ENCODE measurements at regions not wholly inside any gene's neighbourhood (a gene's known extent, or its start where the extent isn't known, plus 50 kb on each side); places are given as distances from the start of the nearest gene placed in this dataset.
"Not testable (repeated sequence)": the region's sequence is repeated elsewhere in the genome, so short reads cannot be mapped to it uniquely, and the experiment has no call there.

DNA sequence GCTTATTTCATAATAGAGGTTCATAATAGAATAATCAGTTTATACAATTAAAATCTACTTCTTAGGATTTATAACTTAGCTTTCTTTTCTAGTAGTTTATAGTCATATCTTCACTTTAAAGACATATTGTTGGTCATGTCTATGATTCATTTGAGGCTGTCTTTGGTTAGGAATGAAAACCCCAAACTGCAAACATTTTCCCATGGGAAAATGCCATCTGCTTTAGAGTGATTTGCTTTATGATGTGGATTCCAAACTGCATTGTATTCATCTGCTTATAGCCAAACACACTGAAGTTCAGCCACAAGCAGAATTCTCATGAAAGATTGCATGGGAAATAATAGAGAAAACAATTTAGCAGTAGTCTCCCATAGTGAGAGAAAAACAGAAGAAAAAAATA is 128.0 kb downstream of the RFPL4B start:
- no peak for DNase-seq (ENCODE audit: low spot score)

GRCh38 chr6:112477125-112477524 is 130.0 kb downstream of the RFPL4B start:
- TF ChIP-seq, protein P1, sequence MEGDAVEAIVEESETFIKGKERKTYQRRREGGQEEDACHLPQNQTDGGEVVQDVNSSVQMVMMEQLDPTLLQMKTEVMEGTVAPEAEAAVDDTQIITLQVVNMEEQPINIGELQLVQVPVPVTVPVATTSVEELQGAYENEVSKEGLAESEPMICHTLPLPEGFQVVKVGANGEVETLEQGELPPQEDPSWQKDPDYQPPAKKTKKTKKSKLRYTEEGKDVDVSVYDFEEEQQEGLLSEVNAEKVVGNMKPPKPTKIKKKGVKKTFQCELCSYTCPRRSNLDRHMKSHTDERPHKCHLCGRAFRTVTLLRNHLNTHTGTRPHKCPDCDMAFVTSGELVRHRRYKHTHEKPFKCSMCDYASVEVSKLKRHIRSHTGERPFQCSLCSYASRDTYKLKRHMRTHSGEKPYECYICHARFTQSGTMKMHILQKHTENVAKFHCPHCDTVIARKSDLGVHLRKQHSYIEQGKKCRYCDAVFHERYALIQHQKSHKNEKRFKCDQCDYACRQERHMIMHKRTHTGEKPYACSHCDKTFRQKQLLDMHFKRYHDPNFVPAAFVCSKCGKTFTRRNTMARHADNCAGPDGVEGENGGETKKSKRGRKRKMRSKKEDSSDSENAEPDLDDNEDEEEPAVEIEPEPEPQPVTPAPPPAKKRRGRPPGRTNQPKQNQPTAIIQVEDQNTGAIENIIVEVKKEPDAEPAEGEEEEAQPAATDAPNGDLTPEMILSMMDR (IDR thresholded peaks at IDR 0.05; ENCODE audit: extremely low read depth, missing control alignments) = no peak
- no peak for DNase-seq (ENCODE audit: low spot score)

More for the DNA sequence above, 128.0 kb downstream of the RFPL4B start:
- TF ChIP-seq, protein P1 (IDR thresholded peaks at IDR 0.05; ENCODE audit: extremely low read depth, missing control alignments) = no peak

DNA sequence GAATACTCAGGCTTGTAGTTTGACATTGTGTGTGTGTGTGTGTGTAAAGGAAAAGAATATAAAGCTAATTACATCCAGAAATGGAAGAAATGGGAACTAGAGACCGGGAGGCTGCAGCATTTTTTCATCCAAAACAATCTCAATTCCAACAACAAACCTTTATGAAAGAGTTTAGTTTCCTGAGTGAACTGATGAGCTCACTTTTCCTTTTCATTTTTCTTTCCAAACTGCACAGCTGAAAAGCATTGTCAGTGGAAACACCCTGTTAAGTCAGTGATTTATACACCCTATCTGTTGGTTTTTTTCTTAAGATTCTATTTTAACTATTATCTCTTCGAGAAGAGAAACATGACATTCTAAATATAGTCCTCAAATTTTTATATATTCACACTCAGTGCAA is 130.9 kb downstream of the RFPL4B start:
- TF ChIP-seq, protein P1 (IDR thresholded peaks at IDR 0.05; ENCODE audit: extremely low read depth, missing control alignments) = no peak
- DNase-seq (ENCODE audit: low spot score) = no peak

- DNase-seq (ENCODE audit: low spot score) = not testable (repeated sequence)
Observed at GRCh38 chr6:112479975-112480374, 132.8 kb downstream of the RFPL4B start.

GRCh38 chr6:112480553-112480952 is 133.4 kb downstream of the RFPL4B start:
- DNase-seq (ENCODE audit: low spot score) = no peak
- TF ChIP-seq, protein P1 (IDR thresholded peaks at IDR 0.05; ENCODE audit: extremely low read depth, missing control alignments) = no peak

GRCh38 chr6:112481211-112481610 is 134.1 kb downstream of the RFPL4B start:
- no peak for DNase-seq (ENCODE audit: low spot score)
- TF ChIP-seq, protein P1 (IDR thresholded peaks at IDR 0.05; ENCODE audit: extremely low read depth, missing control alignments) = no peak

DNA sequence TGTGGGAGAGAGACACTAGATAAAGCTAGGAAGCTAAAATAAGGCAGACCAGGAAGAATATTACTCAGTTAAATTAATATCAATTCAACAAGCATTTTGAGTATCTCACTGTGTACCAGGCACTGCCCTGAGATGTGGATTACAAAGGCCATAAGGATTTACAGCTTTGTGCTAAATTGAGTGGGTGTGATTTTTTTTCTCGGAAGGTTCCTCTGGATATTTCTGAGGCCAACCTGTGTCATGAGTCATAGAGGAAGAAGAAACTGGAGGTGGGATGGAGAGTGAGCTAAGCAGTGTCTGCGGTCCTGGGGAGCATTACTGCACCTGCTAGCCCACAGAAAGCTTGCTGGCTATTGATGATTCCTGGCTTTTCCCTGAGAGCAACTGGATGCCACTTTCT is 135.2 kb downstream of the RFPL4B start:
- TF ChIP-seq, protein P1 (IDR thresholded peaks at IDR 0.05; ENCODE audit: extremely low read depth, missing control alignments) = no peak
- DNase-seq (ENCODE audit: low spot score) = no peak

GRCh38 chr6:112485120-112485826 is 138.1 kb downstream of the RFPL4B start:
- TF ChIP-seq, protein P1 (IDR thresholded peaks at IDR 0.05; ENCODE audit: extremely low read depth, missing control alignments) = no peak
- no peak for DNase-seq (ENCODE audit: low spot score)

Measured in GM20000 (cell line).